ENCODE measurements at regions not wholly inside any gene's neighbourhood (a gene's known extent, or its start where the extent isn't known, plus 50 kb on each side); places are given as distances from the start of the nearest gene placed in this dataset.

DNA sequence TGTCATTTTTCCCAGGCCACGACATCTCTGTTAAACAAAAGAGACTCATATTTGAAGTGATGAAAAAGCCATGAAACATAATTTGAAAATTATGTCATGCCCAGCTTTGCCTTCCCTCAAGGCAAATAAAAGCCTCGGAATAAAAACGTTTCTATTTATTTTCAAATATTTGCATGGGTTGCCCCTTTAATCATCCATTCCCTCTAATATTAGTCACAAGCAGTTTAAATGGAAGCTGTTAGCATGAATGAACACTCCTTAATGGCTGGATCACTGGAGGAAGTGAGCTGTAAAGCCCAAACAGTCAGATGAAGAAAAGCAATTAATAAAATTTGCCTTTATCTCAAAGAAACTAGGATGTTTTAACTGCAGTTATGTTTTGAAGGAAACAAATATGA, 69.3 kb upstream of the STMND1 start:
- TF ChIP-seq, protein P1, sequence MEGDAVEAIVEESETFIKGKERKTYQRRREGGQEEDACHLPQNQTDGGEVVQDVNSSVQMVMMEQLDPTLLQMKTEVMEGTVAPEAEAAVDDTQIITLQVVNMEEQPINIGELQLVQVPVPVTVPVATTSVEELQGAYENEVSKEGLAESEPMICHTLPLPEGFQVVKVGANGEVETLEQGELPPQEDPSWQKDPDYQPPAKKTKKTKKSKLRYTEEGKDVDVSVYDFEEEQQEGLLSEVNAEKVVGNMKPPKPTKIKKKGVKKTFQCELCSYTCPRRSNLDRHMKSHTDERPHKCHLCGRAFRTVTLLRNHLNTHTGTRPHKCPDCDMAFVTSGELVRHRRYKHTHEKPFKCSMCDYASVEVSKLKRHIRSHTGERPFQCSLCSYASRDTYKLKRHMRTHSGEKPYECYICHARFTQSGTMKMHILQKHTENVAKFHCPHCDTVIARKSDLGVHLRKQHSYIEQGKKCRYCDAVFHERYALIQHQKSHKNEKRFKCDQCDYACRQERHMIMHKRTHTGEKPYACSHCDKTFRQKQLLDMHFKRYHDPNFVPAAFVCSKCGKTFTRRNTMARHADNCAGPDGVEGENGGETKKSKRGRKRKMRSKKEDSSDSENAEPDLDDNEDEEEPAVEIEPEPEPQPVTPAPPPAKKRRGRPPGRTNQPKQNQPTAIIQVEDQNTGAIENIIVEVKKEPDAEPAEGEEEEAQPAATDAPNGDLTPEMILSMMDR (conservative IDR thresholded peaks at IDR 0.05) = no peak
- Mint-ChIP-seq H3K27ac (no peak overlapping the region), H3K27me3 (no peaks in the 10 kb centered on the region), H3K9me3 (no peaks in the 10 kb centered on the region), H3K4me1 (ENCODE audit: unreplicated experiment) (peaks cover 20% of the 10 kb centered on the region), H3K36me3 (no peaks in the 10 kb centered on the region), H3K4me3 (no peak overlapping the region)
- no peak for DNase-seq (ENCODE audit: extremely low spot score, unreplicated experiment)

DNA sequence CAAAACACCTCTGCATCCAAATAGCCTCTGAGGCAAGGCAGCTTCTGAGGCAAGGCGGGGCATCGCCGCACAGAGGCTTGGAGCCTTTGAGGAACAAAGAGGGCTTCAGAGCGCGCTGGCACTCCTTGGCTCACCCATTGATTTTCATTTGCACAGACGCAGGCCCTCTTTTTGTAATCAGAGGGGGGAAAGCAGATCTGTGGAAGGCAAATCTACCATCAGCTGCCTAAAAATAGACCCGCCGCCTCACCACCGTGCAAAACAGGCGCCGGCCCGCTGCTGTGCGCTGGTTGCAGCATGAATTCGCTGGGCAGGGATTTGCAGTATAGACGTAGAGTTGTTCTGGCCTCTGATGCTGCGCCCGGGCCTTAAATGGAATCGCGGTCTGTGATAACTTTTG, 69.9 kb upstream of the STMND1 start:
- Mint-ChIP-seq H3K27ac (no peak overlapping the region), H3K36me3 (no peaks in the 10 kb centered on the region), H3K9me3 (no peaks in the 10 kb centered on the region), H3K27me3 (no peaks in the 10 kb centered on the region), H3K4me1 (ENCODE audit: unreplicated experiment) (peaks cover 20% of the 10 kb centered on the region), H3K4me3 (no peak overlapping the region)
- TF ChIP-seq, protein P1 (conservative IDR thresholded peaks at IDR 0.05) = no peak
- DNase-seq (ENCODE audit: extremely low spot score, unreplicated experiment) = no peak

DNA sequence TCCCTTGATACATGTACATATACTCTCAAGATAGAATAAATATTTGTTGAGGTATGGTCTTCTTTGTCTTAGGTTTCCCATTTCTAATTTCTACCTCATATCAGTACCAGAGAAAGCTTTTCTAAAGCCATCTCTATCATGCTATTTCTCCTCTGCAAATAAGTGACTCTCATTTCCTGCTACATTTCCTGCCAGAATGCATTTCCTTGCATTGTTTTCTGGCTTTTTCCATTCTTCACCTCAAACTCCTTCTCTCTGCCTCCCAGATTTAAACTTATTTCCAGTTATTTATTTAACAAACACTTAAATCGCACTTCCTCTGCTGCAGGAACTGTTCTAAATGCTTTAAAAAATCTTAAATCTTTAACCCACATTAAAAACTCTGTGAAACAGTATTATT, 74.4 kb upstream of the STMND1 start:
- no peaks in the 10 kb centered on the region for H3K36me3 Mint-ChIP-seq
- TF ChIP-seq, protein P1 (conservative IDR thresholded peaks at IDR 0.05) = no peak
- peaks cover 8% of the 10 kb centered on the region for H3K9me3 Mint-ChIP-seq
- peaks cover 4% of the 10 kb centered on the region for H3K4me1 Mint-ChIP-seq (ENCODE audit: unreplicated experiment)
- H3K27ac Mint-ChIP-seq = no peak overlapping the region
- H3K4me3 Mint-ChIP-seq = no peak overlapping the region
- DNase-seq (ENCODE audit: extremely low spot score, unreplicated experiment) = no peak
- H3K27me3 Mint-ChIP-seq = no peaks in the 10 kb centered on the region

DNA sequence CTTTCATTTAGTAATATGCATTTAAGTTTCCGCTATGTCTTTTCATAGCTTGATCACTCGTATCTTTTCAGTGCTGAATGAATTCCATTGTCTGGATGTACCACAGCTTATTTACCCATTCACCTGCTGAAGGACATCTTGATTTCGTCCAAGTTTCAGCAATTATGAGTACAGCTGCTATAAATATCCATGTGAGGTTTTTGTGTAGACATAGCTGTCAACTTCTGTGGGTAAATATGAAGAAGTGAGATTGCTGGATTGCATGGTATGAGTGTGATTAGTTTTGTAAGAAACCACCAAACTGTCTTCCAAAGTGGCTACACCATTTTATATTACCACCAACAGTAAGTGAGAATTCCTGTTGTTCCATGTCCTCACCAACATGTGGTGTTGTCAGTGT, 79.2 kb upstream of the STMND1 start:
- DNase-seq (ENCODE audit: extremely low spot score, unreplicated experiment) = no peak
- Mint-ChIP-seq H3K36me3 (no peaks in the 10 kb centered on the region), H3K27ac (no peak overlapping the region), H3K27me3 (no peaks in the 10 kb centered on the region), H3K9me3 (peaks cover 8% of the 10 kb centered on the region), H3K4me1 (ENCODE audit: unreplicated experiment) (no peaks in the 10 kb centered on the region), H3K4me3 (no peak overlapping the region)
- TF ChIP-seq, protein P1 (conservative IDR thresholded peaks at IDR 0.05) = no peak

DNA sequence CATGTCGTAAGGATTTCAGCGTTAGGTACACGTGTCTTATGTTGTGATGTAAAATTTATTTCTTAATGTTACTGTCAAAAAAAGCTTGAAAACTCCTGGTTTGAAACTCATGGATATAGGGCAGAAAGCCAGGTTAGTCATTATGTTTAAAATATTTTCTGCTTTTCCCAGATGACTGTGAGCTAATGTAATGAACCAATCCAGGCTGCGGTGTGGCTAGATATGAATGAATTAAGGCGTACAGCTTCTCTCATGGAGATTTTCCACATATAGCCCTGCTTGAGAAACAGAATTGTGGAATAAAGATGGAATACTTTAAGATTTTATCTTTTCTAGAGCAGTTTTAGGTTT, 80.3 kb upstream of the STMND1 start:
- Mint-ChIP-seq H3K27ac (no peak overlapping the region), H3K4me1 (ENCODE audit: unreplicated experiment) (no peaks in the 10 kb centered on the region), H3K4me3 (no peak overlapping the region), H3K36me3 (no peaks in the 10 kb centered on the region), H3K27me3 (no peaks in the 10 kb centered on the region), H3K9me3 (peaks cover 8% of the 10 kb centered on the region)
- no peak for DNase-seq (ENCODE audit: extremely low spot score, unreplicated experiment)
- TF ChIP-seq, protein P1 (conservative IDR thresholded peaks at IDR 0.05) = no peak

DNA sequence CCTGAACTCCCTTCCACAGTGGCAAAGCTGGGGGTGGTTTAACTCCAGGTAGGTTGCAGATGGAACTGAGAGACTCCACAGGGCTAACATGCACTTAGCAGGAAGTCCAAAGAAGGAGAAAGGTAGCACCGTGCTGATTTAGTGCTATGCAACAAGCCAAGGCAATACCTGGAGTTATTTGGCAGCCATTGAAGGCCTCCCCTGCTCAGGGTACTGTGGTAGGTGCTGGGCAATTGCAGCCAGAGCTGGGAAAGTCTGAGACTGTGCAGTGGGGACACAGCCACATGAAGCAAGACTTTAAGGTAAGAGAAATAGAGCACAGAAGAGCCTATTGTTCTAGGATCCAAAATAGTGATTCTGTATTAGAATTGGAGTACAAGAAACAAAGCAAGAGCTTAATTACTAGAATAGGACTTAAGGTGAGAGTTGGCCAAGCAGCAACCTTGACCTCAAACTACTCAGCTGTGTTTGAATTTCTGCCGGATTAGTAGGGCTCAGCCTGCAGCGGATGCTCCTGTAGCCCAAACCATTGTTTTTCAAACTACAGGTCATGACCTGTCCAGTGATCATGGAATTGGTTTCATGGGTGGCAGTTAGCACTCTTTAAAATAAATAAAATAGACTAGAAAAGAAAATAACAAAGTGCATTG, 80.8 kb upstream of the STMND1 start:
- H3K27ac Mint-ChIP-seq = no peak overlapping the region
- no peaks in the 10 kb centered on the region for H3K4me1 Mint-ChIP-seq (ENCODE audit: unreplicated experiment)
- DNase-seq (ENCODE audit: extremely low spot score, unreplicated experiment) = no peak
- TF ChIP-seq, protein P1 (conservative IDR thresholded peaks at IDR 0.05) = no peak
- peaks cover 8% of the 10 kb centered on the region for H3K9me3 Mint-ChIP-seq
- H3K4me3 Mint-ChIP-seq = no peak overlapping the region
- H3K27me3 Mint-ChIP-seq = no peaks in the 10 kb centered on the region
- no peaks in the 10 kb centered on the region for H3K36me3 Mint-ChIP-seq

Measured in type B pancreatic cell (in vitro differentiated cells).